ENCODE measurements at regions not wholly inside any gene's neighbourhood (a gene's known extent, or its start where the extent isn't known, plus 50 kb on each side); places are given as distances from the start of the nearest gene placed in this dataset.
"Not testable (repeated sequence)": the region's sequence is repeated elsewhere in the genome, so short reads cannot be mapped to it uniquely, and the experiment has no call there.

DNA sequence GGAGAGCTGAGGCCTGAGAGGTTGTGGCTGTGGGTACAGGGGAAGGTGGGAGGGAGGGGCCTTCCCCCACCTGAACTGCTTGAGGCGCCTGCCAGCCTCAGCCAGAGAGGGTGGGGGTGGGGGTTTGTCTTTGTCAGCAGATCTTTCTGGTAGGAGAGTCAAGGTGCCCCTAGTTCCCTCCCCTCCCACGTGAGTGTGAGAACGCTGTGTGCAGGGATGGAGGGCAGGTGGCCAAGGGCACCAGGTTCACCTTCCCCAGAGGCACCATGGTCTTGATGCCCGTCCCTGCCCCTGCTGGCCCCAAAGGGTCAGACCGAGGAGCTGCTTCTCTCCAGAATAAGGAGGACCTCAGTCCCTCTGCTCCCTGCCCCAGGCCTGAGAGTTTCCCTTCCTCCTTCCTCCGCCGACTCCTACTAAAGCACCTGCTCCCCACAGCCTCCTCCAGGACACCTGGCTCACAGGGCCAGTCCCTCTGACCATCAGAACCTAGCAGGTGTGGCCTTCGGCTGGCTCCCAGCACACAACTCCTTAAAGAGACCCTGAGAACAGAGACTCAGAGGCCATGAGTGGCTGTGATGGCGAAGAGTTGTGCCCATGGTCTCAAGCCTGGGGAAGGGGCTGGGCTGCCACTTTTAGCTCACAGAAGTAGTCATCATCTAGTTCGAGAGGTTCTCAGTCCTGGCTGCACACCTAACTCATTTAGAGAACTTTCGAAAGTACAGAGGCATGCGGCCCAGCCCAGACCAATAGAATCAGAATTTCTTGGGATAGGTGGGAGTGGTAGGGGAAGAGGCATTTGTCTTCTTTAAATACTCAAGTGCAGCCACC, 113.2 kb upstream of the LHX1 start:
- DNase-seq: no peak

DNA sequence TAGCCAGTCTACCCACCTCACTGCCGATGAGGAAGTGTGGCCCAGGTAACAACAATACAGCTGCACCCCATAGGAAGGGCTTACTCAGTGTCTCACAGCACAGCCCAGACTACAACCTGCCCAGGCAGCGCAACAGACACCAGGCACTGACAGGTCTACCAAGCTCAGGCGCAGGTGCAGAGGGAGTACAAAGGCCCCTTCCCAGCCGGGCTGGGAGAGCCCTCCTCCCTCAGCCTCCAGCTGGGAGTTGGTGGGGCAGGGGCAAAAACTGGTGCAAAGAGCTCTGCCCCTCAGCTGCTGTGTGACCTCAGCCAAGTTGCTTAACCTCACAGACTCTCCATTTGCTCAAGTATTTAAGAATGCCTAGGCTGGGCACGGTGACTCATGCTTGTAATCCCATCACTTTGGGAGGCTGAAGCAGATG, 112.6 kb upstream of the LHX1 start:
- no peak for DNase-seq

DNA sequence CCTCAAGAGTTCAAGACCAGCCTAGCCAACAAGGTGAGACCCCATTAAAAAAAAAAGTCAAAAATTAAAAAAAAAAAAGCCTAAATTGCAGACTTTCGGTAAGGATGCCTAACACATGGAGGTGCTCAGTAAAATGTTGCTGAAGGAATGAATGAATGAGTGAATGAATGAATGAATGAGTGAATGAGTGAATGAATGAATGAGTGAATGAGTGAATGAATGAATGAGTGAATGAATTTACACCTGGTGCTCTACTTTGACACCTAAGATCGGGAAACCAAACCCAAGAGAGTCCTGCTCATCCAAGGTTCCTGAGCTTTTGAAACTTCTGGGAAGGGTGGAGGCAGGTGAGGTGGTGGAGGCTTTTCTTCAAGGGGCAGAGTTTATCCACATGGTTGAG, 112.2 kb upstream of the LHX1 start:
- no peak for DNase-seq

DNA sequence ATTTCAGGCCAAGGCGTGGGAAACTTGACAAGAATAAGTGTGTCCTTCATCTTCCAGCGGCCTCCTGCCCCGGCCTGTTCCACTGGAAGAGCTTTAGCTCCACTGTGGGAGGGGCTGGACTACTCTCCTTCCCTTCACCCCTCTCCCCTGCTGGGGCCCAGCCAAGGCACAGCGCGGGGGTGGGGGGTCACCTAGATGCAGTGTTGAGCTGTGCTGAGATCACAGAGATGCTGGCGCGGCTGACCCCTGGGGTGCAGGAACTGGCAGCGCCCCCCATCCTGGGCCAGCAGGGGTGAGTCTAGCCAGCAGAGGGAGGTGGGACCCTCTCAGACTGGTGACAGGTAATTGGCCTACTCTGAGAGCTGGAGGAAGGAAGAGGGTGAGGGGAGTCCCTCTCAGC, 111.8 kb upstream of the LHX1 start:
- DNase-seq: no peak

DNA sequence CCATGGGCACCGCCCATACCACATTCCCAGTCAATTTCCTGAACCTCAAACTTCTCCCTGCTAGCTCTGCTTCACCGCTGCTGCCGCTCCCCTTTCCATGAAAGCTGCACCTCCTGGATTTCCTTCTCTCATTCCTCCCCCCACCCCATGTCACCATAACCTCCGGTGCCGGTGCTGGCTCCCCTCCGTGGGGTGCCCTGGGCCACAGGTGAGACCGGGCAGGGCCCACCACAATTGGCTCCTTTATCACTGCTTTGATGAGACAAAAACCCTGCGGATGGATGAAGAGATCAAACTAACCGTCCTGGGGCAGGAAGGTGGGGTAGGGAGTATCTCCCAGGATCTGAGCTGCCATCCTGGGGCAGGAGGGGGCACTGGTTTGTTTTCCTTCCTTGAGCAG, 111.3 kb upstream of the LHX1 start:
- DNase-seq: no peak

DNA sequence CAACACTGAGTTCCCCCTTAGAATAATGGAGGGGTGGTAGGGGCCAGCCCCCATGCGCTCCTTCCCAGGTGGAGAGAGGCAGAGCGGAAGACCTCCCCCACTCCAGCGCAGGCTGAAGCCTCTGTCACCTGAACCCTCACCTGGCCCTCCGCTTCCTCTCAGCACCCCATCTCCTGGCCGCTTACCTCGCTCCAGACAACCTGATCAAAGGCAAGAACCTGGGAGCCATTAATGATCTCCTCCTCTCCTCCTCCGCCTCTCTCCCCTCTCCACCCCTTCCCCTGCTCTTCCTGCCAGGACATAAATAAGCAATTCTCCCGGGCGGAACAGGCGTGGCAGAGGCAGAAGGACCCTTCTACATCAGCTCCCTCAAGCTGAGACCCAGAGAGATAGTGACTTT, 110.2 kb upstream of the LHX1 start:
- no peak for DNase-seq

DNA sequence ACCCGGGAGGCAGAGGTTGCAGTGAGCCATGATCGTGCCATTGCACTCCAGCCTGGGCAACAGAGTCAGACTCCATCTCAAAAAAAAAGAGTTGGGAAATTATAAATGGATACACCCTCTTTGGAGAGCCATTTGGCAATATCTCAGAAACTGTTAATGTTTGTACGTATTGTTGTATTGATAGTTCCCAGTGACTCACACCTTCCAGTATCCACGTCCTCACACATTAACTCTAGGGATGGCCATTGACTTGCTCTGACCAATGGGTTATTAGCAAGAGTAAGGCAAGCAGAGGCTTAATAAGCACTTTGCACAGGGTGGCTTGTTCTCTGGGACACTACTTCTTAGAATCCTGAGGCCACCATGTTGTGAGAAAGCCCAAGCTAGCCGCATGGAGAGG, 107.6 kb upstream of the LHX1 start:
- DNase-seq: no peak

DNA sequence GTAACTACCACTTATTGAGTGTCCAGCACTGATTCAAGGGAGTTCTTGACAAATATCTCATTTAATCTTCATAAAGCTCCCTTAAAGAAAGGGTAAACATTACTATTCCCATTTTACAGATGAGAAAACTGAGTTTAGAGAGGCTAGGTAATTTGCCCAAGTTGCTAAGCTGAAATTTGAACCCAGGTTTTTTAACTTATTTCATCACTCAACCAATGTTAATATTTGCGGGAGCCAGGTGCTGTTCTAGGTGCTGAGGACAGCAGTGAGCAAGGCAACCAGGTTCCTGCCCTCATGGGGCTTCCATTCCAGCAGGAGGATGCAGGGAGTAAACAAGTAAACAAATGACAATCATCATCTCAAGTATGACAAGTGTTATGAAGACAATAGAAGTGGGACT, 104.0 kb upstream of the LHX1 start:
- no peak for DNase-seq

DNA sequence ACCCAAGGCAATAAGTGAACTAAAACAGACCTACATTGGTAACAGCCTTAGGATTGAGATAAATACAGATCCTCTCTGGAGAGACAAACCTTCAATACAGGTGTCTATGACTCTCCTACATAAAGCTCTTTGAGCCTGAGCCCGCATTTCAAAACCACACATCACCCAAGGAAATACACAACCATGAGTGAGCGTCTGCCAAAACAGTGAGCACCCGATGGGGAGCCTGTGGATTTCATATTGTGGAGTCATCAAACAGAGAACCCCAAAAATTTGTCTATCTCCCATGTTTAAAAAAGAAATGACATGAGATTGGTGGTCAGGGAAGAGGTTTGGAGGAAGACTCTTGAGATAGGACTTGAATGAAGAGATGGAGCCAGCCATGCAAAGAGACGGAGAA, 102.2 kb upstream of the LHX1 start:
- DNase-seq: no peak

DNA sequence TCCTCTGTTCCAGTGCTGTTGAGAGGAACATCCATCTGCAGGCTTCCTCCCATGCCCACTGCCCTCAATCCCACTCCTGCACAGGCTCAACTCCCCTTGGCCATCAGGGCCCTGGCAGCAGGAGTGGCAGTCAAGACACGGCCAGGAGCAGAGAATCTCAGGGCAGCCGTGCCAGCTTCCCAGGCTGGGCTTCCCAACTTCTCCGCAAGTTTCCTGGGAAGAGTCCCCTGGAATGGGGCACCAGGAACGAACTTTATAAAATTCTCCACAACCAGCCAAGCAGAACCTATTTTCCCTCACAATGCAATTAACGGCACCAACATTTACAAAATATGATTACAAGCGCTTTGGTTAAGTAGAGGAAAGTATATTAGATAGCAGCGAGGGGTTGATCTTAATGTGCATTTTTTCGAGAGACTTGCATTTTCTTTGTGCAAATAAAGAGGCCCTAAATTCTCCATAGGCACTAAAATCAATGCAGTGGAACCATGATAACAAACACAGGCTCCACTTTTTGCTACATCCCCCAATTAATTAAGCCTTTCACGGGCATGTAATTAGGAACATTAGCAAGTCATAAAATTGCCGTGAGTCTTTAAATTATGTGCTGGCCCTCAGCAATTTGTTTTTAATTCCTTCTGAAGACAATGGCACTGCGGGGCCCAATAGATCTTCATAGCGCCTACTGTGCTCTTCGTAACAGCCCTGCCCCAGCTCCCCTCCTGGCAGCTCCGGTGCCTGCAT, 99.9 kb upstream of the LHX1 start:
- no peak for DNase-seq

DNA sequence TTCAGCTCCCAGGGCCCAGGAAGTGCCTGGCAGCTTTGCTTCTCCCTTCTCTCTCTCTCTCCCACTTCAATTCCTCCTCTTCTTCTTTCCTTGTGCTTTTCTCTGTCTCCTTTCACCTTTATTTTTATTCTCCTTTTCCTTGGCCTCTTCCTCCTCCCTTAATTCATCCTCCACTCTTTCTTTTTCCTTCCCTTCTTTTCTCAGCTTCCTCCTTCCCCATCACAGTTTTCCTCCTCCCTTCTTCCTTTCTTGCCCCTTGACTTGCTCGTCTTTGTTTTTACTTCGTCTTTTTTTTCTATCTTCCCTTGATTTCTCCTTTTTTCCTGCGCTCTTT, 99.4 kb upstream of the LHX1 start:
- no peak for DNase-seq

DNA sequence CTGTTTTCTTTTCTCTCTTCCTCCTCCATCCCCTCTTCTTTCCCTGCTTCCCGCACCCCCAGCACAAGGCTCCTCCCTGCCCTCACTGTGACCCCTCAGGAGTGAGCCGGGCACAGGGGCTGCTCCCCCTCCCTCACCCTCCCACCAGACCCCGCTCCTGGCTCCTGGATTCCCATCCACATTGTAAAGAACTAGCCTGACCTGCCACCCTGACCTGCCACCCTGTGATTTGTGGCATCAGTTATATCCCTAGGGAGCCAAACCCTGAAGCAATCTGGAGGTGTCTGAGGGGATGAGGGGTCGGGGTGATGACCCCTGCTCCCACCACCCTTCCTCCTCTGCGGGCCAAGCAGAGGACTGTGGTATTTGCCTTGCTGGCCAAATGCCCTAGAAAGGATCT, 98.0 kb upstream of the LHX1 start:
- no peak for DNase-seq

DNA sequence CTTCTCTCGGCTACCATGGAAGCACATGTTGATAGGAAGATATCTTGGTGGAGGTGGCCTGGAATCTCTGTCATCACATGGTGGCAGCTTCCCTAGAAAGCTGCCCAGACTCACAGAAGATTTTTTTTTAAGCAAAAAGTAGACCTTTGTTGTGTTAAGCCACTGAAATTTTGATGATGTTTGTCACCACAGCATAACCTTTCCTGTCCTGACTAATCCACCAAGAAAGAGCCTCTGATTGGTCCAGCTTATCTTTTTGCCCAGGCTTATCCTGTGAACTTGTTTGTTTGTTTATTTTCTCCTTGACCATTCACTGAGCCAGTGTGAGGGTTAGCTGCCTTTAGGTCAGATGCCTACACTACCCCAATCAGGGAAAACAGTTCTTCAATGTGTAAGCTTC, 96.5 kb upstream of the LHX1 start:
- DNase-seq: no peak

DNA sequence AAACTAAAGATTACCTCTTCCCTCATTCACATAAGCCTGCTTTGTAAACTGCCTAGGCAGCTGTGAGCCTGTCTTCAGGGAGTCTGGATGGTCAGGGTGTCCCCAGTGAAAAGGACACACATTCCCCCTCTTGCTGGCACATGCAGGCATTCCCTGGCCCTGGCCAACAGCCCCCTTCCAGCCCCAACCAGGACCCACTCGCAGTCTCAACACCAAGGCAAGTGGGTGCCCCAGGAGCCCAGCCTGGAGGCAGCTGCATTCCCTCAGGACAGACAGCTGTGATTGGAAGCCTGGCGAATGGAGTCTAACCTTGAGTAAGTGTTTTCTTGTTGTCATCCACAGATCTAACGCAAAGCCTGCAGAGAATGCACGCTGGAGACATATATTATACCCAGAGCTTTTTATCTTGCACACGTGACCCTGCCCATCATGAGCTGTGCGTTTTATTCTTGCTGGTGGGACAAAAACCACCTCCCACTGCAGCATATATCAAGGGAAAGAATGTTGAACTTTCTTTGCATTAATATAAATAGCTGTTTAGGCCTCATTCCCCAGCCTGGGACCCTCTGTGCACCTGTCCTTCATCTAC, 95.0 kb upstream of the LHX1 start:
- DNase-seq: no peak

DNA sequence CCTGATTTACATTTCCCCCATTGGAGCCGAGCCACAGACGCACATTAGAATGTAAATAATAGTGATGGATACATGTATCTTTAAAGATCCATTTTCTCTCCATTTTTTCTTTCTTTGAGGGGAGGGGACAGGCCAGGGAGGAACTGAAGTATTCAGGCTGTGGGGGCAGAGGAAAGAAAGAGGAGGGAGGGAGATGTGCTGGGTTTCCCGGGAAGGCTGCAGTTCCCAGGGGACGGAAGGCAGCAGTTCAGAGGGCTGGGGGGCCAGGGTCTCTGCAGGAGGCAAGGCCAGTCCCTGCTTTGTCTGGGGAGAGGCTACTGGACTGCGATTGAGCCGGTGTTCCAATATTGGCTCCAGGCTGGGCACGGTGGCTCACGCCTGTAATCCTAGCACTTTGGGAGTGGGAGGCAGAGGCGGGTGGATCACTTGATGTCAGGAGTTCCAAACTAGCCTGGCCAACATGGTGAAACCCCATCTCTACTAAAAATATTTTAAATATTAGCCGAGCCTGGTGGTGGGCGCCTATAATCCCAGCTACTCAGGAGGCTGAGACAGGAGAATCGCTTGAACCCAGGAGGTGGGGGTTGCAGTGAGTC, 94.2 kb upstream of the LHX1 start:
- DNase-seq: no peak

DNA sequence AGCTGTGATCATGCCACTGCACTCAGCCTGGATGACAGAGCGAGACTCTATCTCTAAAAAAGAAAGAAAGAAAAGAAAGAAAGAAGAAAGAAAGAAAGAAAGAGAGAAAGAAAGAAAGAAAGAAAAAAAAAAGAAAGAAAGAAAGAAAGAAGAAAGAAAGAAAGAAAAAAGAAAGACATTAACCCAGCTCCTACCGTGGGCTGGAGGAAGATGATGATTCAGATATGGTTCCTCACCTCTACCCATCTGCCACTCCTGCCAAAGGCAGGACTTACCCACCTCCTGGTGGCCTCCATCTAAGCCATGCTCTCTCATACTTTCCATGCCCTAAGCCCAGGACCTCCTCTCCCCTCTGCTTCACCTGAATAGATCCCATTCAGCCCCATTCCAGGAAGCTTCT, 93.3 kb upstream of the LHX1 start:
- DNase-seq: no peak

DNA sequence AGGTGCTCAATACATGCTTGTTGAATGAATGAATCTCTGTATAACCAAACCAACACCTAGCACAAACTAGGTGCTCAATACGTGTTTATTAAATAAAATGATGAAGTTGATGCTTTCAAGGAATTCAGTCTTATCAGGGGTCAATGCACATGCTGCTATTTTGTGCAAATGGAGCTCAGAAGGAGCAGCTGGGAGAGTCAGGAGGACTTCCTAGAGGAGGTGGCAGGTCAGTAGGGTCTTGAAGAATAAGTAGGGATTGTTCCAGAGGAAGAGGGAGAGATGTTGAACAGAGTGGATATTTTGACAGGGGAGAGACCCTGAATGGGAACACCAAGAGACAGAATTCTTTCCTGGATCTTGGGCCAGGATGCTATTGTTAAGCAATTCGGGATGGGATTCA, 92.7 kb upstream of the LHX1 start:
- no peak for DNase-seq

DNA sequence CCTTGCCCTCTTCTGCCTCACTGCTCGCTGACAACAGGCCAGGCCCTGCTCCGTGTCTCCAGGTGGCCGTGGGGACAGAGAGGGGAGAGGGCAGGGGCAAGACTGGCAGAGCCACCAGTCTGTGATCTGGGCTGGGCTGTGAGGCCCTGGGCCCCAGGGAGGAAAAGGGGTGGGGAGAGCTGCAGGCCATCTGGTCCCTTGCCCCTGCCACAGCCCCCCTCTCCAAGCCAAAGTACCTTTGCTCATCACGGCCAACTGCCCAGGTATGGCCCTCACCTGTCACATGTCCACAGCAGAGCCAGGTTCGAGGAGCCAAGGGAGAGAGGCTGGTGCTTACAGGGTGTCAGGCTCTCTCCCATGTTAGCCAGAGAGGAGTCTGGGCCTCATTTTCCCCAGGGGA, 91.4 kb upstream of the LHX1 start:
- no peak for DNase-seq

DNA sequence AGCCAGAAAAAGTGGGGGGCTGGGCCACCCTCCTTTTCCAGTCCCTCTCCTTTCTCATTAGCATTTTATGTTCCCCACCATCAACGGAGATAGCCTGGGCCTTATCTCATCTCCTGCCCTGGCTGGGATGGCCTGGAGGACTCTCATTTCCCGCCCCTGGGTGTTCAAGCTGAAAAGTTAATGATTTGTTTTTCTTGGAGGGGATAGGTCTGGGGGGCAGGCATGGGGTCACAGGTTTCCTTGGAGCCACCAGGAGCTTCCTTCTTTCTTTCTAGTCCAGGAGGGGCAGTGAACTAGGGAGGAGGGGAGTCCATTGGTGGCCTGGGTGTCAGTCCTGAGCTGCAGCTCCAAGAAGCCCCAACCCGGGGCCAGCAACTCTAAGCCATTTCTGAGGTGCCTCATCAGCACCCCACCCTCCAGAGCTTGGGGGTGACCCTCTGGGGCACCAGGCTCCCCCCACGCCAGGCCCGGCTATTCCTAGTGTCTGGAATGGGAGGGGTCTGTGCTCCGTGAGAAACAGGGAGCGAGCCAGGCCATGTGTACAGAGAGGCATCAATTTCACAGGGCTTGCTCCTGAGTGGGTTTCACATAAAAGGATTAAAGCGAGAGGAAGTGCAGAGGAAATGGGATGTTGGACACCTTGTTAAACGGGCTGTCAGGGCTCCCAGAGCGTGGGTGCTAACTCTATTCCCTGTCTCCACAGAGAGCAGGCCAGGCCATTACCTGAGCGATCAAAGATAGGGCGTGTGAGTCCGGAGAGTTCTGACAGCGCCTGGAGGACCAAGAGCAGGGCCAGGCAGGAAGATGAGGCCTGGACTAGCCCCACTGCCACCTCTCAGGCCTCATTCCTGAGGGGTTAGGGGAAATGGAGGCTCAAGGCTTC, 90.6 kb upstream of the LHX1 start:
- DNase-seq: no peak

DNA sequence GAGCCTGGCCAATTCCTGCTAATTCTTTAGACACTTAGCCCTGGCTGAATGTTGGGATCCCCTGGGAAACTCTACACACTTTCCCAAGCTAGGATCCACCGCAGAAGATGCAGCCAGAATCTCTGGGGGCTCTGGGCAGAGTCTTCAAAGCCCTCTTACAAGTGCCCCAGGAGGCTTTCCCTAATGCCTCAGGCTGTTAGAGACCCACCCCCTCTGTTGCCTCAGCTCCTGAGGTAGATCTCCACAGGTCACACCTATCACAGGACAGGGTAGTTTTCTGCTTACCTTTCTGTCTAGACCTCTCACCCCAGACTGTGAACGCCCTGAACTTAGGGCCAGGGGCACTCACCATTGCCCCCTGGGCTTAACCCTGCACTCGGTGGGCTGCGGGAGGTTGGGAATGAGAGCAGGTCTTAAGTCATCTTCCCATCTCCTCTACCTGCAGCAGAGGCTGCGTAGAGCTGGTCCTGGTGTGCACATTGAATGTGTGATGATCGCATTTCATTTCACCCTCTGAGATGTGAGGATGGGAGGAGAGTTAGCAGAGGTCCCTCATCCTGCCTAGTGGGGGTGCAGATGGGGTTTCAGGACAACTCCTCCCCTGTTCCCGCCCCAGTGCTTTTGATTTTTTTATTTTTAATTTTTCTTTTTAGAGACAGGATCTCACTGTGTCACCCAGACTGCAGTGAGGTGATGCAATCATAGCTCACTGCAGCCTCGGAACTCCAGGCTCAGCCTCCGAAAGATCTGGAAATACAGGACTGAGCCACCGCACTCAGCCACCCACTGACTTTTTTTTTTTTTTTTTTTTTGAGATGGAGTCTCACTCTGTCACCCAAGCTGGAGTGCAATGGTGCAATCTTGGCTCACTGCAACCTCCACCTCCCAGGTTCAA, 89.0 kb upstream of the LHX1 start:
- DNase-seq: no peak

DNA sequence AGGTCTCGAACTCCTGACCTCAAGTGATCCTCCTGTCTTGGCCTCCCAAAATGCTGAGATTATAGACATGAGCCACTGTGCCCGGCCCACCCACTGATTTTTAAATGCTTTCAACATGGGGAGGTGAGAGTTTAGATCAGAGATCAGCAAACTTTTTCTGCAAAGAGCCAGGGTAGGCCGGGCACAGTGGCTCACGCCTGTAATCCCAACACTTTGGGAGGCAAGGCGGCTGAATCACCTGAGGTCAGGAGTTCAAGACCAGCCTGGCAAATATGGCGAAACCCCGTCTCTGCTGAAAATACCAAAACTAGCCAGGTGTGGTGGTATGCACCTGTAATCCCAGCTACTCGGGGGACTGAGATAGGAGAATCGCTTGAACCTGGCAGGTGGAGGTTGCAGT, 88.3 kb upstream of the LHX1 start:
- DNase-seq: not testable (repeated sequence)

DNA sequence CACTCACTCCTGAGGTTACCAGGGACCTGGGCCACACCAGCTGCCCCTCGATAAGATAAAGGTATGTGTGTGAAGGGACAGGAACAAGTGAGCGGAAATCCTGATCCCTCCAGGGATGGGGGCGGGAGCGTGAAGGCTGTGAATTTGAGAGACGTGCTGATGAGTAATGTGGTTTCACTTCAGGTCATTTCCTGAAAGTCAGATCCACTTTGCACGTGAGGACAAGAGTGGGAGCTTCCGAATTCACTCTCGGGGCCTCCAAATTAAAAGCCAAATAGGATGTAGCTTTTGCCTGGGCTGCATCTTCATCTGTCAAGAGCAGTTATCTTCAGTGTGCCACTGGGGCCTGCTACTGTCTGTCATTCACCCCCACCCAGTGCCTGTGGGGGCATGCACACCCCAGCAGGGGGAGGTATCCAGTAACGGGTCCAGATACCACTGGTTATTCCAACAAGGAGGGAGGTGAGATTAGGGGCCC, 87.4 kb upstream of the LHX1 start:
- no peak for DNase-seq
